Mucosa of rectum (tissue), 2 donors: ENCODE measurements at regions not wholly inside any gene's neighbourhood (a gene's known extent, or its start where the extent isn't known, plus 50 kb on each side); places are given as distances from the start of the nearest gene placed in this dataset.

ENCODE experiments used
- H3K27ac ChIP-seq, 2 donors: one replicate each; pipeline ENCODE4 v1.7.0; 2013; ENCODE audit warnings: inconsistent platforms in 2 of 2, low read depth in 2 of 2, low read length in 2 of 2
- H3K27me3 ChIP-seq, 2 donors: one replicate each; pipeline ENCODE4 v1.7.0; 2013; ENCODE audit warnings: low read length in 2 of 2; ENCODE audit not compliant: control insufficient read depth in 2 of 2, insufficient read depth in 2 of 2
- H3K36me3 ChIP-seq, 2 donors: one replicate each; pipeline ENCODE4 v1.7.0; 2013; ENCODE audit warnings: low read length in 2 of 2; ENCODE audit not compliant: control insufficient read depth in 2 of 2, insufficient read depth in 2 of 2
- H3K4me1 ChIP-seq, 2 donors: one replicate each; pipeline ENCODE4 v1.7.0; 2013; ENCODE audit warnings: low read length in 2 of 2, mild to moderate bottlenecking in 1 of 2; ENCODE audit not compliant: control insufficient read depth in 2 of 2, insufficient read depth in 2 of 2
- H3K4me3 ChIP-seq, 2 donors: one replicate each; pipeline ENCODE4 v1.7.0; 2013; ENCODE audit warnings: low read length in 2 of 2
- H3K9ac ChIP-seq, 2 donors: one replicate each; pipeline ENCODE4 v1.7.0; 2013; ENCODE audit warnings: low read length in 2 of 2, low read depth in 1 of 2, mild to moderate bottlenecking in 1 of 2
- H3K9me3 ChIP-seq, 2 donors: one replicate each; pipeline ENCODE4 v1.7.0; 2013; ENCODE audit warnings: low read length in 2 of 2; ENCODE audit not compliant: control insufficient read depth in 2 of 2
- donor health status: healthy.
- donor health status: Normal muscosa, but diverticular disease.

DNA sequence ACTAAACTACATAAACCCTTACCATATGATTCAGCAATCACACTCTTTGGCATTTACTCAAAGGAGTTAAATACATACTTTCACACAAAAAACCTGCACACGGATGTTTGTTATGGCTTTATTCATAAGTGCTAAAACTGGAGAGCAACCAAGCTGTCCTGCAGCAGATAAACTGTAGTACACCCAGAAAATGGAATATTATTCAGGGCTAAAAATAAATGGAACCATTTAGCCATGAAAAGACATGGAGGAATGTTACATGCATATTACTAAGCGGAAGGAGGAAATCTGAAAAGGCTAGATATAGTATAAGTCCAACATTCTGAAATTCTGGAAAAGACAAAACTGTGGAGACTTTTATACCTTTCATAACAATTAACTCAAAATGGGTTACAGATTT is 73.6 kb upstream of the PHACTR3 start:
- Histone ChIP-seq H3K9ac (no peak overlapping the region), H3K27me3 (peaks cover 7 to 9% of the 10 kb centered on the region in 2 donors), H3K27ac (no peak overlapping the region), H3K4me1 (no peaks in the 10 kb centered on the region), H3K36me3 (no peaks in the 10 kb centered on the region), H3K9me3 (no peaks in the 10 kb centered on the region), H3K4me3 (no peak overlapping the region)

DNA sequence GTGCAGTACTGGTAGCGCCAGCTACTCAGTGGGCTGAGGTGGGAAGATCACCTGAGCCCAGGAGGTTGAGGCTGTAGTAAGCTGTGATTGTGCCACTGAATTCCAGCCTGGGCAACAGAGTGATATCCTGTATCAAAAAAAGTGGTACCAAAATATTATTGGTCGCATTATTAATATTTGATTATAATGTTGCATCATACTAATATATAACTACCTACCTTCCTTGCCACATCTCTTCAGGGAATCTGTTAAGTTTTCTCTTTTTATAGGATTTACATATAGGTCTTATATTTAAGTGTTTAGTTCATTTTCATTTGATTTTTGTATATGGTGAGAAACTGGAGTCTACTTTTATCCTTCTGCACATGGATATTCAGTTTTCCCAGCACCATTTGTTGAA is 66.3 kb upstream of the PHACTR3 start:
- Histone ChIP-seq H3K4me1 (no peaks in the 10 kb centered on the region), H3K9ac (no peak overlapping the region), H3K9me3 (no peaks in the 10 kb centered on the region), H3K4me3 (no peak overlapping the region), H3K27ac (no peak overlapping the region), H3K27me3 (no peaks in the 10 kb centered on the region), H3K36me3 (no peaks in the 10 kb centered on the region)

DNA sequence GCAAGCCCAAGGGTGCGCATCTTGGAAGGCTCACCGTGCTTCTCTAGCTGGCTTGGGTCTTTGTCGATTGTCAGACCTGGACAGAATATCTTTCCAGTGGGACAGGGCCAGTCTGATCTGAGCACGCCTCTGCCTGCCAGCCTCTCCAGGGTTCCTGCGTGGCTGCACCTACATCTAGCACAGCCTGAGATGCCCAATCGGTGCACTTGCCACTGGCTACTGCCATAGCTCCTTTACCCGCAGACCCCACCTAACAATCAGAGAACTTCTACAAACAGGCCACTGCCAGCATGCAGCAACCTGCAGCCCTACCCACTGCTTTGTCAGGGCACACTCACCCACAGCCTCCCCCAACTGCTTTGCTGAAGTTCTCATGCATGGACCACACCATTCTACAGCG is 56.7 kb upstream of the PHACTR3 start:
- Histone ChIP-seq H3K27me3 (peaks cover 3 to 4% of the 10 kb centered on the region in 2 donors), H3K27ac (no peak overlapping the region), H3K9me3 (no peaks in the 10 kb centered on the region), H3K4me1 (no peaks in the 10 kb centered on the region), H3K36me3 (no peaks in the 10 kb centered on the region), H3K4me3 (no peak overlapping the region), H3K9ac (no peak overlapping the region)
